ENCODE measurements at regions not wholly inside any gene's neighbourhood (a gene's known extent, or its start where the extent isn't known, plus 50 kb on each side); places are given as distances from the start of the nearest gene placed in this dataset.
A peak's percentile ranks its signal among the peaks of the same experiment; 100 is the strongest.

DNA sequence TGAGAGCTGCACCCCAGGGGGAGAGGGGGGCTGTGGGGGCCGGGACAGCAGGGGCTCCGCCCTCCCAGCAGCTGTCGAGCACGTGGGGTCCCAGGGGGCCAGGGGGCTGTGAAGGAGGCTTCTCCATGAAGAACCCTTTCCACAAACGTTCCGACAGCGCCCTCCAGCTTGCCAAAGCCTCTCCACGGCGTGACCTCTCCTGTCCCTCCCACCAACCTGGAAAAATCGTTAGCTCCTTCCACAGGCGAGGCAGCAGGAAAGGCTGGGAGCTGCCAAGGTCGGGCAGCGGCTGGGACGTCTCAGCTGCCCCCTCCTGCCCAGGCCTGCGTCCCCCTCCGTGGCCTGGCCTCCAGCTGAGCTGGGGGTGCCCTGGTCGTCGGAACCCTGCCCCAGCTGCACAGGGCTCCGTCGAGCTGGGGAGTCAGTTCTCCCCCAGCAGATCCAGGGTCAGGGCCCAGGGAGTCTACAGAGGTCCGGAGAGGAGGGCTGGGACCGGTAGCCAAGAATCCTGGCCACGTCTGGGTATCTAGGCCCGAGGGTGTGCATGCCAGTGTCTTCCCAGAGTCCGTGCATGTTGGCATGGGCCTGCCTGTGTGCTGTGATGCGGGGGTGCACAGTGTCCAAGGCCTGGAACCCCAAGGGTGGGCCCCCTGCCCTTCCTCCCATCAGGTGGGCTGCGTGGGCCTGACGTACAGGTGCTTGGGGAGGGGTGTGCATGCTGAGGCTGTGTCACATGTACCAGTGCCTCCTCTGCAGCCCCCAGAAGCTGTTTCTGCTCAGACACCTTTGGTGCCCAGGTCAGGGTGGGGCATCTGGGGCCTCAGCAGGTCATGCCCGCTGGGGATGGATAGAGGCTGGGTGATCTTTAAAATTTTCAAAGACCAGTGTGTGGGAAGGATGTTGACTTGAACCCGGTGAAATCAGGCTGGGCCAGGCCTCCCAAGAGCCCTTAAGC lies 66.5 kb downstream of the UNCX start:
- no peak overlapping the region for H3K4me3 Mint-ChIP-seq
- TF ChIP-seq, protein P1, sequence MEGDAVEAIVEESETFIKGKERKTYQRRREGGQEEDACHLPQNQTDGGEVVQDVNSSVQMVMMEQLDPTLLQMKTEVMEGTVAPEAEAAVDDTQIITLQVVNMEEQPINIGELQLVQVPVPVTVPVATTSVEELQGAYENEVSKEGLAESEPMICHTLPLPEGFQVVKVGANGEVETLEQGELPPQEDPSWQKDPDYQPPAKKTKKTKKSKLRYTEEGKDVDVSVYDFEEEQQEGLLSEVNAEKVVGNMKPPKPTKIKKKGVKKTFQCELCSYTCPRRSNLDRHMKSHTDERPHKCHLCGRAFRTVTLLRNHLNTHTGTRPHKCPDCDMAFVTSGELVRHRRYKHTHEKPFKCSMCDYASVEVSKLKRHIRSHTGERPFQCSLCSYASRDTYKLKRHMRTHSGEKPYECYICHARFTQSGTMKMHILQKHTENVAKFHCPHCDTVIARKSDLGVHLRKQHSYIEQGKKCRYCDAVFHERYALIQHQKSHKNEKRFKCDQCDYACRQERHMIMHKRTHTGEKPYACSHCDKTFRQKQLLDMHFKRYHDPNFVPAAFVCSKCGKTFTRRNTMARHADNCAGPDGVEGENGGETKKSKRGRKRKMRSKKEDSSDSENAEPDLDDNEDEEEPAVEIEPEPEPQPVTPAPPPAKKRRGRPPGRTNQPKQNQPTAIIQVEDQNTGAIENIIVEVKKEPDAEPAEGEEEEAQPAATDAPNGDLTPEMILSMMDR (conservative IDR thresholded peaks at IDR 0.05), result no peak
- H3K27ac Mint-ChIP-seq (ENCODE audit: unreplicated experiment), result no peak overlapping the region
- H3K36me3 Mint-ChIP-seq (ENCODE audit: low read depth), result no peaks in the 10 kb centered on the region
- H3K27me3 Mint-ChIP-seq (ENCODE audit: low read depth), result peaks cover 16% of the 10 kb centered on the region
- no peaks in the 10 kb centered on the region for H3K9me3 Mint-ChIP-seq
- no peak for DNase-seq (ENCODE audit: low read depth, low spot score)
- no peaks in the 10 kb centered on the region for H3K4me1 Mint-ChIP-seq

DNA sequence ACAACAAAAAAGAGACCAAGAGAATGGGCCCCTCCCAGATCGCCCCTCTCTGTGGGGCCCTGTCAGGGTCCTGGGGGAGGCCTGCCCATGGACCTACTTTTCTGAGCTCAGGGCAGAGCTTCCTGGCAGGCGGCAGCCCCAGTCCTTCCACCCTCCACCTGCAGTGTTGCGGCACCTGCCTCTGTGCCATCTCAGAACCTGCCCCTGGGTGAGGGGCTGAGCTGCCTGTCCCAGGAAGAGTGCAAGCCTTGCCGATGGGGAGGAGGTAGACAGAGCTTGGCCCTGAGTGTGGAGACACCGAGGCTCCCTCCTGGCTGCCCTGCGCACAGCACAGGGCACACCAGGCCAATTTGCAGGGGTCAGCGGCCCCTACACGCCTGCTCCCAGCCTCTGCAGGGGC lies 67.5 kb downstream of the UNCX start:
- H3K27me3 Mint-ChIP-seq (ENCODE audit: low read depth), result peaks cover 26% of the 10 kb centered on the region
- H3K27ac Mint-ChIP-seq (ENCODE audit: unreplicated experiment), result no peak overlapping the region
- DNase-seq (ENCODE audit: low read depth, low spot score), result no peak
- H3K9me3 Mint-ChIP-seq, result no peaks in the 10 kb centered on the region
- no peak overlapping the region for H3K4me3 Mint-ChIP-seq
- TF ChIP-seq, protein P1 (conservative IDR thresholded peaks at IDR 0.05), result no peak
- no peaks in the 10 kb centered on the region for H3K36me3 Mint-ChIP-seq (ENCODE audit: low read depth)
- H3K4me1 Mint-ChIP-seq, result no peaks in the 10 kb centered on the region

DNA sequence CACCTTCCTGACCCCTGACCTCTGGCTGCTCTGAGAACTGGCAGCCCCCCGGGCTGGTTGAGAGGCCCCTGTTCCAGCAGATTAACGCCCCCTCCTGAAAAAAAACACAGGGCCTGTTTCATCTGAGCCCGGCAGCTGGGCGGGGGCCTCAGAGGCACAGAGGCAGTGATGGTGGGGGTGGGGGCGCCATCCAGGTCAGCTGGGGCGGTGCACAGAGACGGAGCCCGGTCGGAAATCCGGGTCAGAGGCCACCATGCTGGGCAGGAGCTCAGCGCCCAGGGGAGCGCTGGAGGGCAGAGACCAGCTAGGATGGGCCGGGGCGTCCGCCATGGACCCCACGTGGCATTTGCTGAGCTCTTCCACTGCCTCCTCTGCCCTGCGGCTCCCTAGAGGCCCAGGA lies 68.0 kb downstream of the UNCX start:
- Mint-ChIP-seq H3K36me3 (ENCODE audit: low read depth) (no peaks in the 10 kb centered on the region), H3K27ac (ENCODE audit: unreplicated experiment) (no peak overlapping the region), H3K27me3 (ENCODE audit: low read depth) (peaks cover 27% of the 10 kb centered on the region), H3K4me1 (no peaks in the 10 kb centered on the region), H3K9me3 (peaks cover 1% of the 10 kb centered on the region), H3K4me3 (no peak overlapping the region)
- no peak for DNase-seq (ENCODE audit: low read depth, low spot score)
- TF ChIP-seq, protein P1 (conservative IDR thresholded peaks at IDR 0.05), result no peak

DNA sequence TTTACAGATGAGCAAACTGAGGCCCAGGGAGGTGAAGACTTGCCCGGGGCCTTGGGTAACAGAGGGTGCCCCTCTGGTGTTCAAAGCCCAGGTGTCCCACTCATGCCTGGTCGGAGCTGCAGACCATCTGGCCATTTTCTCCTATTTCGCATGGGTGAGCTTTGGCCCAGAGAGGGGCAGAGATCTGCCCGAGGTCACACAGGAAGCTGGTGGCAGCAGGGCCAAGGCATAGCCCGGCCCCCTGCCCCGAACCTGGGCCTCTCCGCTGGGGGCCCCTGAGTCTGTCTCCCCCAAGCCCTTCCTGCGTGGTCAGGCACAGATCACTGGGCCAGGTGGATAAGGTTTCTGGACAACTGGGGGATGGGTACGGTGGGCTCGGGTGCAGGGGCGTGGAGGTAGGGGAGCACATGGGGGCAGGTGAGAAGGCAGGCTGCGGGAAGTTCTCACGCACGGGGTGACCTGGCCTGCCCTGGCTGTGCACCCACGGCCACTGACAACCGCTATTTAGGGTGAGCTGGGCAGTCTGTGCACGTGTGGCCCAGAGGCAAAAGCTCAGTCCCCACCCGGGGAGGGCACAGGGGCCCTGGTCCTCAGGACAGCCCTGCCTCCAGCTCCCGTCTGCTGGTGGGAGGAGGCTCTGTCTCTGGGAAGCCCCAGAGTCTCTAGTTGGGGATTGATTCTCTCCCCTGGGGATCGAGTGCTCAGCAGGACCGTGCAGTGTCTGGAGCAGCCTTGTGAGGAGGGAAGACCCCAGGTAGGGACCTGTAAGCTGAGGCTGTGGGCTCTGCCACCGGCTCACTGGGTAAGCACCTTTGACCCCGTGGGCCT lies 68.6 kb downstream of the UNCX start:
- Mint-ChIP-seq H3K4me1 (no peaks in the 10 kb centered on the region), H3K27me3 (ENCODE audit: low read depth) (peaks cover 30% of the 10 kb centered on the region), H3K27ac (ENCODE audit: unreplicated experiment) (no peak overlapping the region), H3K36me3 (ENCODE audit: low read depth) (no peaks in the 10 kb centered on the region), H3K4me3 (no peak overlapping the region), H3K9me3 (peaks cover 4% of the 10 kb centered on the region)
- no peak for DNase-seq (ENCODE audit: low read depth, low spot score)
- TF ChIP-seq, protein P1 (conservative IDR thresholded peaks at IDR 0.05), result no peak

DNA sequence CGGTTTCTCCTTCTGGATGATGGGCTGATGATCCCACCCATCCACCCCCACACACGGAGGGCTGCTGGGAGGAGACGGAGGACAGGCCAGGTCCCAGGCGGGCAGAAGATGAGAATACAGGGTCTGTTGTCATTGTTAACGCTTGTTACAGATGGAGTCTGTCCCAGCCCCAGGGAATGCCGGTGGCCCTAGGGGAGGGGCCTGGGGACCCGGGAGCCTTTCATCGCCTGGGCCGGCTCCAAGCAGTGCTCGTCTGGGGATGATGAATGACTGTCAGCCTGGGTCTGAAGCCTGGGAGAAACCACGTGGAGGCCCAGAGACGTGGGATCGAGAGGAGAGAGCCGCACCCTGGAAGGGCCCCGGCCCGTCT lies 69.2 kb downstream of the UNCX start:
- DNase-seq (ENCODE audit: low read depth, low spot score), result peak; percentile 21
- TF ChIP-seq, protein P1 (conservative IDR thresholded peaks at IDR 0.05), result no peak
- Mint-ChIP-seq H3K36me3 (ENCODE audit: low read depth) (no peaks in the 10 kb centered on the region), H3K27ac (ENCODE audit: unreplicated experiment) (no peak overlapping the region), H3K4me3 (no peak overlapping the region), H3K4me1 (no peaks in the 10 kb centered on the region), H3K9me3 (peaks cover 6% of the 10 kb centered on the region), H3K27me3 (ENCODE audit: low read depth) (peaks cover 34% of the 10 kb centered on the region)
